ENCODE measurements at regions not wholly inside any gene's neighbourhood (a gene's known extent, or its start where the extent isn't known, plus 50 kb on each side); places are given as distances from the start of the nearest gene placed in this dataset.

- TF ChIP-seq SRSF3 (IDR thresholded peaks at IDR 0.05; ENCODE audit: insufficient read depth, low read length) (no peak), CGGBP1 (CRISPR knock-in tag; IDR thresholded peaks at IDR 0.05) (no peak), RNF219 (CRISPR knock-in tag; IDR thresholded peaks at IDR 0.05) (no peak), FOXK2 (conservative IDR thresholded peaks at IDR 0.05 in 1 of 2, IDR thresholded peaks at IDR 0.05 in 1 of 2; ENCODE audit: low read depth in 2 of 2) (no peak), PYGO2 (tag; IDR thresholded peaks at IDR 0.05) (no peak), LARP7 (IDR thresholded peaks at IDR 0.05) (no peak), ZNF551 (CRISPR knock-in tag; IDR thresholded peaks at IDR 0.05) (no peak), HINFP (tag; conservative IDR thresholded peaks at IDR 0.05; ENCODE audit: low read depth) (no peak), EGR1 (conservative IDR thresholded peaks at IDR 0.05) (no peak), SREBF1 (IDR thresholded peaks at IDR 0.05; ENCODE audit: borderline replicate concordance, low read depth, low read length) (no peak), ATF7 (IDR thresholded peaks at IDR 0.05) (no peak), SMARCB1 (IDR thresholded peaks at IDR 0.05; ENCODE audit: insufficient read length, low read depth) (no peak), SMAD3 (CRISPR knock-in tag; conservative IDR thresholded peaks at IDR 0.05) (no peak)
These were observed 119.4 kb upstream of the VGLL2 start (continued) for GRCh38 chr6:117145940-117146339.
